GM12878 (cell line): ENCODE measurements at regions not wholly inside any gene's neighbourhood (a gene's known extent, or its start where the extent isn't known, plus 50 kb on each side); places are given as distances from the start of the nearest gene placed in this dataset.

Source experiments
- ATAC-seq: fragments of 200-7000 bp; cut with Tn5 transposase; 3 replicates; pipeline ENCODE4 v1.9.1; 2020; ENCODE audit warnings: mild to moderate bottlenecking, moderate library complexity
- BruUV-seq: library from RNA; stranded (reverse); fragments of 400-500 nt; replicated peaks from 2 replicates; lab custom pipeline; 2021; lab: Mats Ljungman, UMichigan
- CTCF ChIA-PET: fragments of 300-600 bp; sonication (Branson Sonifier 250); formaldehyde crosslinking; extraction: SDS; loops from one replicate; lab custom pipeline; 2021; ENCODE audit warnings: inconsistent platforms; lab: Yijun Ruan, JAX
- POLR2A ChIA-PET: fragments of 350-600 bp; formaldehyde crosslinking; extraction: SDS; loops from one replicate; lab custom pipeline; 2021; ENCODE audit warnings: inconsistent platforms; lab: Charles Lee
- RAD21 ChIA-PET: fragments of 300-600 bp; sonication (Branson Sonifier 250); formaldehyde crosslinking; loops from one replicate; lab custom pipeline; 2023; ENCODE audit warnings: antibody characterized with exemption; ENCODE audit not compliant: unreplicated experiment; lab: Charles Lee
- SMC1A ChIA-PET: fragments of 300-600 bp; sonication (Branson Sonifier 250); formaldehyde crosslinking; loops from one replicate; lab custom pipeline; 2023; ENCODE audit not compliant: unreplicated experiment, uncharacterized antibody; lab: Charles Lee
- DNase-seq: peaks from one replicate; pipeline ENCODE4 v3.0.0-alpha.2; 2011; ENCODE audit warnings: low read depth, low spot score
- FAIRE-seq: peaks from 3 replicates; lab custom pipeline; 2011; peaks lifted over from hg19 to GRCh38; lab: Jason Lieb, UNC
- H2AFZ ChIP-seq: 2 replicates; pipeline ENCODE4 v1.6.0; 2011; ENCODE audit warnings: low read depth, low read length, control low read depth; ENCODE audit not compliant: control insufficient read depth
- H3K27ac ChIP-seq: 2 replicates; pipeline ENCODE4 v1.5.1; 2011; ENCODE audit warnings: control low read depth; ENCODE audit not compliant: control insufficient read depth, insufficient read depth
- H3K27me3 ChIP-seq, 2 experiments: replicated peaks in 1 of 2; 2 replicates each; pipeline versions ENCODE4 v1.6.0 to v1.6.1; 2011; ENCODE audit warnings: low read length in 1 of 2; ENCODE audit not compliant: control insufficient read depth in 2 of 2, insufficient read depth in 2 of 2
- H3K36me3 ChIP-seq, 2 experiments: 2 replicates each; pipeline ENCODE4 v1.5.1; 2011; ENCODE audit warnings: low read length in 1 of 2; ENCODE audit not compliant: control insufficient read depth in 2 of 2, insufficient read depth in 2 of 2
- H3K4me1 ChIP-seq: 2 replicates; pipeline ENCODE4 v1.6.1; 2011; ENCODE audit warnings: mild to moderate bottlenecking, low read length, moderate library complexity, mixed read lengths; ENCODE audit not compliant: control insufficient read depth, insufficient read depth
- H3K4me2 ChIP-seq: 2 replicates; pipeline ENCODE4 v1.6.0; 2011; ENCODE audit warnings: control low read depth; ENCODE audit not compliant: control insufficient read depth, insufficient read depth
- H3K4me3 ChIP-seq: fragments of 200-600 bp; sonication (generic); 2 replicates; pipeline ENCODE4 v1.5.1; 2016
- H3K79me2 ChIP-seq: 2 replicates; pipeline ENCODE4 v1.6.0; 2011; ENCODE audit warnings: low read length; ENCODE audit not compliant: control insufficient read depth, insufficient read depth
- H3K9ac ChIP-seq: 2 replicates; pipeline ENCODE4 v1.8.0; 2011; ENCODE audit warnings: low read length, control low read depth, mixed read lengths; ENCODE audit not compliant: control insufficient read depth, insufficient read depth
- H3K9me3 ChIP-seq: replicated peaks from 3 replicates; pipeline ENCODE4 v1.5.1; 2011; ENCODE audit warnings: mild to moderate bottlenecking, low read length; ENCODE audit not compliant: control insufficient read depth, insufficient read depth
- H4K20me1 ChIP-seq: 2 replicates; pipeline ENCODE4 v1.6.0; 2011; ENCODE audit not compliant: control insufficient read depth, insufficient read depth
- CHD1 ChIP-seq: IDR thresholded peaks from 2 replicates; pipeline ENCODE4 v1.6.1; 2012; ENCODE audit warnings: low read depth, low read length, improper control_type of control experiment
- E2F8 ChIP-seq: fragments of 450-650 bp; IDR thresholded peaks from 2 replicates; pipeline ENCODE4 v1.6.1; 2018; ENCODE audit warnings: mild to moderate bottlenecking, low read depth, moderate library complexity; ENCODE audit not compliant: partially characterized antibody
- EP300 ChIP-seq, 2 experiments: fragments of 150-350 bp in 1 of 2; IDR thresholded peaks; 2 replicates each; pipeline ENCODE4 v1.6.1; 2011 to 2012; ENCODE audit warnings: low read depth in 2 of 2, low read length in 2 of 2, borderline replicate concordance in 1 of 2, improper control_type of control experiment in 1 of 2, inconsistent platforms in 1 of 2; ENCODE audit not compliant: control insufficient read depth in 1 of 2
- ESRRA ChIP-seq: IDR thresholded peaks from 2 replicates; pipeline ENCODE4 v1.6.1; 2012; ENCODE audit warnings: mild to moderate bottlenecking, low read length, improper control_type of control experiment
- EZH2 ChIP-seq: IDR thresholded peaks from 2 replicates; pipeline ENCODE4 v1.6.1; 2012; ENCODE audit warnings: low read depth, mild to moderate bottlenecking, control low read depth, inconsistent platforms, low read length, borderline replicate concordance; ENCODE audit not compliant: control insufficient read depth
- FOXK2 ChIP-seq: fragments of 450-650 bp; IDR thresholded peaks from 2 replicates; pipeline ENCODE4 v1.6.1; 2017; ENCODE audit warnings: mild to moderate bottlenecking, moderate library complexity
- MEF2B ChIP-seq: fragments of 450-650 bp; IDR thresholded peaks from 2 replicates; pipeline ENCODE4 v1.6.1; 2018; ENCODE audit warnings: mild to moderate bottlenecking, moderate library complexity; ENCODE audit not compliant: partially characterized antibody, poor library complexity, severe bottlenecking
- MYB ChIP-seq: fragments of 150-350 bp; IDR thresholded peaks from 2 replicates; pipeline ENCODE4 v1.6.1; 2014; ENCODE audit warnings: mild to moderate bottlenecking, low read depth, low read length, borderline replicate concordance
- SMAD5 ChIP-seq: IDR thresholded peaks from 2 replicates; pipeline ENCODE4 v1.6.1; 2016; ENCODE audit warnings: antibody characterized with exemption, low read depth
- TBL1XR1 ChIP-seq: IDR thresholded peaks from 2 replicates; pipeline ENCODE4 v1.6.1; 2012; ENCODE audit warnings: low read depth, low read length, improper control_type of control experiment
- WRNIP1 ChIP-seq: IDR thresholded peaks from 2 replicates; pipeline ENCODE4 v1.6.1; 2011; ENCODE audit warnings: low read depth, low read length, improper control_type of control experiment, borderline replicate concordance
- ZNF592 ChIP-seq: fragments of 450-650 bp; IDR thresholded peaks from 2 replicates; pipeline ENCODE4 v1.6.1; 2017; ENCODE audit warnings: mild to moderate bottlenecking, moderate library complexity
- ZZZ3 ChIP-seq: IDR thresholded peaks from 2 replicates; pipeline ENCODE4 v1.6.1; 2011; ENCODE audit warnings: low read depth; ENCODE audit not compliant: control insufficient read depth, insufficient read length
- WGBS: methylation state at CpG from one replicate; pipeline ENCODE4 v1.1.6; 2016; ENCODE audit warnings: low lambda C conversion rate; ENCODE audit not compliant: insufficient replicate concordance, insufficient coverage; ENCODE audit errors: missing lambda C conversion rate; 5-methylcytosine and 5-hydroxymethylcytosine counted together
- in situ Hi-C: fragments of 300-500 bp; cut with MboI; formaldehyde crosslinking; loops from 9 replicates; pipeline ENCODE4 v1.14.3; 2018; ENCODE audit warnings: mixed read lengths
- intact Hi-C: fragments of 100-400 bp; cut with micrococcal nuclease; formaldehyde crosslinking; loops from one replicate; pipeline ENCODE4 v1.14.2; 2022; ENCODE audit not compliant: unreplicated experiment

- TF ChIP-seq CHD1 (no peak), SMAD5 (no peak), ZZZ3 (no peak), WRNIP1 (no peak), EZH2 (no peak), ESRRA (no peak), FOXK2 (no peak)
These were observed 214.2 kb upstream of the RAB6C start (continued) for GRCh38 chr2:129765326-129765677.

- Histone ChIP-seq H3K4me2 (no peak overlapping the region), H3K4me1 (no peaks in the 10 kb centered on the region), H2AFZ (no peak overlapping the region), H3K4me3 (no peak overlapping the region), H4K20me1 (no peaks in the 10 kb centered on the region), H3K27me3 (no peaks in the 10 kb centered on the region; a peak in 2 of 4 replicates), H3K9me3 (no peaks in the 10 kb centered on the region), H3K9ac (no peak overlapping the region), H3K36me3 (no peaks in the 10 kb centered on the region), H3K27ac (no peak overlapping the region), H3K79me2 (no peaks in the 10 kb centered on the region)
- no peak for TF ChIP-seq ZNF592
- TF ChIP-seq MYB = no peak
- TF ChIP-seq TBL1XR1 = no peak
- peak; percentile 48 for TF ChIP-seq MEF2B
- TF ChIP-seq E2F8 = no peak
- 0 out of 4 replicates have a peak, but pooled peaks of 1 of the 2 experiments have one; percentile 18 for TF ChIP-seq EP300 (IDR thresholded peaks at IDR 0.05; ENCODE audit: borderline replicate concordance in 1 of 2, control insufficient read depth in 1 of 2, low read depth in 2 of 2, low read length in 2 of 2)
- FAIRE-seq (no peak), DNase-seq (no peak), ATAC-seq (peak; percentile 78)
- ChIA-PET POLR2A (no interaction called here), SMC1A (no interaction called here), CTCF (no interaction called here), RAD21 (no interaction called here)
- 10% methylated on average over 16 of the region's 16 CpGs for WGBS
- in situ Hi-C loops (no loop called here), intact Hi-C loops (no loop called here)
- BruUV-seq = no TSS peak
These were observed 213.7 kb upstream of the RAB6C start for GRCh38 chr2:129765678-129766351.
